ENCODE measurements at regions not wholly inside any gene's neighbourhood (a gene's known extent, or its start where the extent isn't known, plus 50 kb on each side); places are given as distances from the start of the nearest gene placed in this dataset.

DNA sequence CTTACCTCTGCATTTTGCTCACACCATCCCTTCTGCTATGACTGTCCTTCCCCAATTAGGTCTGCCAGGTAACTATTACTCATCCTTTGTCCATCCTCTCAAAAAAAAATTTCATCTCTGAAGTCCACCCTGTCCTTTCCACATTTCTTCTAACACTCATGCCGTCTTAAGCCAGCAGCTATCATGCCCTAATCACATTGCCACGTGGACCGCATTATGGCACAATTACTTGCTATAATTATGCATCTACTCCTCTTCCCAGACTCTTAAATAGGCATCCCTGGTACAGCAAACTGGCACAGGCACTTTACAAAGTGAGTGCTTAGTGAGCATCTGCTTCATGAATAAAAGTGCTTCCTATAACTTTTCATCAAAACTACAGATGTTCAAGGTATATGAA, 295.4 kb upstream of the ESRRG start:
- no peak for TF ChIP-seq CTCF (IDR thresholded peaks at IDR 0.05)
- no peak for TF ChIP-seq POLR2A (IDR thresholded peaks at IDR 0.05)
